IMR-90 (cell line): ENCODE measurements at regions not wholly inside any gene's neighbourhood (a gene's known extent, or its start where the extent isn't known, plus 50 kb on each side); places are given as distances from the start of the nearest gene placed in this dataset.

ENCODE experiments used
- ATAC-seq: fragments of 200-7000 bp; cut with Tn5 transposase; 2 replicates; pipeline ENCODE4 v1.9.1; 2020; ENCODE audit warnings: low read depth, mild to moderate bottlenecking, moderate library complexity
- BruUV-seq: library from RNA; stranded (reverse); fragments of 400-500 nt; replicated peaks from 2 replicates; lab custom pipeline; 2021; lab: Mats Ljungman, UMichigan
- CTCF ChIA-PET: fragments of 300-600 bp; formaldehyde crosslinking; extraction: SDS; loops from one replicate; lab custom pipeline; 2021; ENCODE audit warnings: antibody characterized with exemption; lab: Yijun Ruan, JAX
- POLR2A ChIA-PET: fragments of 300-600 bp; sonication (Branson Sonifier 250); formaldehyde crosslinking; loops from one replicate; lab custom pipeline; 2022; ENCODE audit warnings: antibody characterized with exemption; ENCODE audit not compliant: unreplicated experiment; lab: Charles Lee
- DNase-seq: peaks from one replicate; pipeline ENCODE4 v3.0.0; 2013
- H2AFZ ChIP-seq: replicated peaks from 2 replicates; pipeline ENCODE3; 2013; ENCODE audit warnings: low read length, mild to moderate bottlenecking; ENCODE audit not compliant: poor library complexity
- H2AK5ac ChIP-seq: 2 replicates; pipeline ENCODE4 v1.6.1; 2013; ENCODE audit warnings: low read depth, low read length, inconsistent platforms
- H2AK9ac ChIP-seq: replicated peaks from 2 replicates; pipeline ENCODE3; 2013; ENCODE audit warnings: mild to moderate bottlenecking, low read depth, low read length, moderate library complexity; ENCODE audit not compliant: poor library complexity
- H2BK120ac ChIP-seq: 2 replicates; pipeline ENCODE4 v1.6.1; 2013; ENCODE audit warnings: low read depth, low read length, inconsistent platforms
- H2BK15ac ChIP-seq: 3 replicates; pipeline ENCODE4 v1.6.1; 2013; ENCODE audit warnings: low read depth, low read length, inconsistent platforms
- H2BK20ac ChIP-seq: 2 replicates; pipeline ENCODE4 v1.6.1; 2013; ENCODE audit warnings: low read depth, mild to moderate bottlenecking, inconsistent platforms, low read length, moderate library complexity
- H2BK5ac ChIP-seq: 2 replicates; pipeline ENCODE4 v1.6.1; 2013; ENCODE audit warnings: mild to moderate bottlenecking, low read depth, low read length, inconsistent platforms; ENCODE audit not compliant: poor library complexity, severe bottlenecking
- H3K14ac ChIP-seq: replicated peaks from 2 replicates; pipeline ENCODE4 v1.6.1; 2013; ENCODE audit warnings: low read depth, low read length, inconsistent platforms
- H3K18ac ChIP-seq: 2 replicates; pipeline ENCODE4 v1.6.1; 2013; ENCODE audit warnings: low read depth, low read length, control low read depth
- H3K23ac ChIP-seq: 2 replicates; pipeline ENCODE4 v1.6.1; 2013; ENCODE audit warnings: low read depth, low read length, inconsistent platforms
- H3K27ac ChIP-seq: 2 replicates; pipeline ENCODE4 v1.5.1; 2013; ENCODE audit warnings: mild to moderate bottlenecking, control low read depth, low read length; ENCODE audit not compliant: insufficient read depth
- H3K27me3 ChIP-seq: 2 replicates; pipeline ENCODE4 v1.6.1; 2013; ENCODE audit warnings: low read length; ENCODE audit not compliant: control insufficient read depth, insufficient read depth
- H3K36me3 ChIP-seq: 2 replicates; pipeline ENCODE4 v1.6.1; 2013; ENCODE audit warnings: low read length, mixed read lengths; ENCODE audit not compliant: control insufficient read depth, insufficient read depth
- H3K4ac ChIP-seq: 2 replicates; pipeline ENCODE4 v1.6.1; 2013; ENCODE audit warnings: low read depth, low read length, inconsistent platforms
- H3K4me1 ChIP-seq: 2 replicates; pipeline ENCODE4 v1.6.1; 2013; ENCODE audit warnings: low read length, mixed read lengths; ENCODE audit not compliant: control insufficient read depth, insufficient read depth
- H3K4me2 ChIP-seq: 2 replicates; pipeline ENCODE4 v1.6.1; 2013; ENCODE audit warnings: low read depth, mild to moderate bottlenecking, control low read depth, low read length, moderate library complexity
- H3K4me3 ChIP-seq: 2 replicates; pipeline ENCODE4 v1.5.1; 2013; ENCODE audit warnings: low read depth, mild to moderate bottlenecking, control low read depth, low read length, moderate library complexity; ENCODE audit not compliant: insufficient read depth
- H3K56ac ChIP-seq: 2 replicates; pipeline ENCODE4 v1.6.1; 2013; ENCODE audit warnings: low read length, inconsistent platforms; ENCODE audit not compliant: insufficient read depth; ENCODE audit errors: extremely low read depth
- H3K79me1 ChIP-seq, 2 experiments: 2 replicates each; pipeline ENCODE4 v1.6.1; 2013; ENCODE audit warnings: low read length in 2 of 2, inconsistent platforms in 1 of 2, low read depth in 1 of 2
- H3K9ac ChIP-seq: 2 replicates; pipeline ENCODE4 v1.6.1; 2013; ENCODE audit warnings: low read depth, low read length, control low read depth
- H3K9me1 ChIP-seq: 2 replicates; pipeline ENCODE4 v1.6.1; 2013; ENCODE audit warnings: low read length, inconsistent platforms; ENCODE audit not compliant: insufficient read depth
- H3K9me3 ChIP-seq: 2 replicates; pipeline ENCODE4 v1.6.1; 2013; ENCODE audit warnings: low read length; ENCODE audit not compliant: control insufficient read depth, insufficient read depth
- H4K20me1 ChIP-seq: 2 replicates; pipeline ENCODE4 v1.6.1; 2013; ENCODE audit warnings: low read length, inconsistent platforms; ENCODE audit not compliant: insufficient read depth
- H4K5ac ChIP-seq: 2 replicates; pipeline ENCODE4 v1.6.1; 2013; ENCODE audit warnings: mild to moderate bottlenecking, low read depth, low read length, control low read depth
- H4K8ac ChIP-seq, 2 experiments: 2 replicates each; pipeline ENCODE4 v1.6.1; 2013; ENCODE audit warnings: low read depth in 2 of 2, low read length in 2 of 2, control low read depth in 1 of 2, inconsistent platforms in 1 of 2
- H4K91ac ChIP-seq: 2 replicates; pipeline ENCODE4 v1.6.1; 2013; ENCODE audit warnings: low read depth, low read length, inconsistent platforms; ENCODE audit not compliant: insufficient read depth
- BHLHE40 ChIP-seq: fragments of 150-350 bp; IDR thresholded peaks from 2 replicates; pipeline ENCODE4 v1.6.1; 2016; ENCODE audit warnings: mild to moderate bottlenecking, low read depth, low read length
- CEBPB ChIP-seq: IDR thresholded peaks from 2 replicates; pipeline ENCODE4 v1.6.1; 2012; ENCODE audit warnings: low read depth, low read length, improper control_type of control experiment
- ELK1 ChIP-seq: fragments of 150-350 bp; IDR thresholded peaks from 2 replicates; pipeline ENCODE4 v1.6.1; 2016; ENCODE audit warnings: low read depth, mild to moderate bottlenecking, low read length, moderate library complexity, borderline replicate concordance
- MAFK ChIP-seq: IDR thresholded peaks from 2 replicates; pipeline ENCODE4 v1.6.1; 2012; ENCODE audit warnings: low read depth, low read length, improper control_type of control experiment
- RFX5 ChIP-seq: IDR thresholded peaks from 2 replicates; pipeline ENCODE4 v1.8.0; 2012; ENCODE audit warnings: low read depth, mild to moderate bottlenecking, low read length, moderate library complexity
- WGBS, 2 experiments: methylation state at CpG; one replicate each; pipeline versions ENCODE4 v1.1.5 to v1.1.7; 2013; ENCODE audit warnings: missing lambda C conversion rate in 2 of 2; ENCODE audit not compliant: insufficient read length in 1 of 2; ENCODE audit errors: extremely low coverage in 2 of 2; 5-methylcytosine and 5-hydroxymethylcytosine counted together
- dilution Hi-C: fragments of 300-500 bp; cut with HindIII; formaldehyde crosslinking; loops from one replicate; pipeline ENCODE4 v1.14.3; 2018; ENCODE audit warnings: low sequenced_read_pairs; ENCODE audit not compliant: unreplicated experiment
- in situ Hi-C: fragments of 300-500 bp; cut with MboI; formaldehyde crosslinking; loops from 3 replicates; pipeline ENCODE4 v1.14.3; 2019; ENCODE audit warnings: low sequenced_read_pairs, inconsistent platforms, mixed read lengths
- intact Hi-C: fragments of 100-400 bp; cut with micrococcal nuclease; formaldehyde crosslinking; loops from 2 replicates; pipeline ENCODE4 v1.10.0; 2022

- in situ Hi-C loops (loop anchor here (25.0 kb wide), 1 partner anchor 716 kb away; no protein-coding TSS in a partner anchor), intact Hi-C loops (no loop called here), dilution Hi-C loops (no loop called here)
- H3K4me1 ChIP-seq = no peaks in the 10 kb centered on the region
- no peak for TF ChIP-seq BHLHE40
- no peak for TF ChIP-seq MAFK
- no peak for TF ChIP-seq RFX5
- TF ChIP-seq ELK1 = no peak
- TF ChIP-seq CEBPB = no peak
- no peak overlapping the region for H3K27ac ChIP-seq
- H3K9ac ChIP-seq = no peak overlapping the region
- DNase-seq (no peak), ATAC-seq (no peak)
- no peak overlapping the region for H2BK120ac ChIP-seq
- POLR2A ChIA-PET = no interaction called here
- no peaks in the 10 kb centered on the region for H4K20me1 ChIP-seq
- H3K79me1 ChIP-seq = no peaks in the 10 kb centered on the region
- H2BK20ac ChIP-seq = no peak overlapping the region
- peaks cover 2% of the 10 kb centered on the region; the same call in 1 of the 2 replicates for H3K27me3 ChIP-seq
- H3K36me3 ChIP-seq = no peaks in the 10 kb centered on the region
- no peak overlapping the region for H3K56ac ChIP-seq
- no peak overlapping the region for H4K8ac ChIP-seq
- no peak overlapping the region for H3K4me2 ChIP-seq
- no peak overlapping the region for H2AFZ ChIP-seq
- no TSS peak for BruUV-seq
- H3K14ac ChIP-seq = no peak overlapping the region
- H4K5ac ChIP-seq = no peak overlapping the region
- no peak overlapping the region for H2AK5ac ChIP-seq
- CTCF ChIA-PET = no interaction called here
- H3K9me3 ChIP-seq = no peaks in the 10 kb centered on the region
- no peak overlapping the region for H3K4ac ChIP-seq
- H2BK15ac ChIP-seq = no peak overlapping the region
- H3K23ac ChIP-seq = no peak overlapping the region
- H3K4me3 ChIP-seq = no peak overlapping the region
- no peak overlapping the region for H3K18ac ChIP-seq
- H4K91ac ChIP-seq = no peak overlapping the region
- no peaks in the 10 kb centered on the region for H3K9me1 ChIP-seq
- no peak overlapping the region for H2AK9ac ChIP-seq
- no peak overlapping the region for H2BK5ac ChIP-seq
- no CpG with 5 or more reads among the region's 5 CpGs for whole genome bisulfite sequencing, 2 experiments
Observed at GRCh38 chr4:24403265-24403664, 181.1 kb downstream of the DHX15 start.
